GM13976 (cell line): ENCODE measurements at regions not wholly inside any gene's neighbourhood (a gene's known extent, or its start where the extent isn't known, plus 50 kb on each side); places are given as distances from the start of the nearest gene placed in this dataset.

Source experiments
- DNase-seq: peaks from one replicate; pipeline ENCODE4 v3.0.0; 2012; ENCODE audit warnings: low spot score
- CTCF ChIP-seq: IDR thresholded peaks from 2 replicates; pipeline ENCODE4 v1.5.1; 2012; ENCODE audit warnings: borderline replicate concordance, mild to moderate bottlenecking; ENCODE audit not compliant: insufficient read depth; ENCODE audit errors: extremely low read depth, missing control alignments, control extremely low read depth
- in situ Hi-C: fragments of 300-500 bp; cut with MboI; formaldehyde crosslinking; loops from one replicate; pipeline ENCODE4 v1.12.0; 2022; ENCODE audit warnings: low sequenced_read_pairs, mixed read lengths, inconsistent platforms; ENCODE audit not compliant: unreplicated experiment

- no peak for DNase-seq
- no peak for TF ChIP-seq CTCF
- in situ Hi-C loops = no loop called here
These were observed 1431.1 kb downstream of the CDH8 start for GRCh38 chr16:60605176-60605575.

GRCh38 chr16:60586493-60586892 lies 1449.7 kb downstream of the CDH8 start:
- no peak for DNase-seq
- TF ChIP-seq CTCF = no peak
- in situ Hi-C loops = no loop called here

DNA sequence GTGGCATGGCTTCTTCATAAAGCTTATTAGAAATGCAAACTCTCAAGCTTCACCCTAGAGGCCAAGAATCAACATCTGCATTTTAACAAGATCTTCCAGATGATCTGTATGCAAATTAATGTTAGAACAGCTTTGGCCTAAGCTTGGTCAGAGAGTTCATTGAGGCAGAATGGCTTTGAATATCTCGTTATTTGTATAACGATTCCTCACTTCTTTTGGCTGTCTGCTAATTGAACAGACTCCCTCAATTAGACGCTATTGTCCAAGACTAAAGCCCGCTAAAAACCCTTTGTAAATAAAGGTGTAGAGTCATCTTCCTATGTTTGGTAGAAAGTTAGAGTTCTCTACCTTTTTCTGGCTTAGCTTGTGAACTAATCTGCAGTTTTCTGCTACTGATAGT lies 1453.7 kb downstream of the CDH8 start:
- DNase-seq = no peak
- in situ Hi-C loops = no loop called here
- TF ChIP-seq CTCF = no peak

GRCh38 chr16:60566901-60567300 lies 1469.3 kb downstream of the CDH8 start:
- no peak for TF ChIP-seq CTCF
- in situ Hi-C loops = no loop called here
- no peak for DNase-seq

DNA sequence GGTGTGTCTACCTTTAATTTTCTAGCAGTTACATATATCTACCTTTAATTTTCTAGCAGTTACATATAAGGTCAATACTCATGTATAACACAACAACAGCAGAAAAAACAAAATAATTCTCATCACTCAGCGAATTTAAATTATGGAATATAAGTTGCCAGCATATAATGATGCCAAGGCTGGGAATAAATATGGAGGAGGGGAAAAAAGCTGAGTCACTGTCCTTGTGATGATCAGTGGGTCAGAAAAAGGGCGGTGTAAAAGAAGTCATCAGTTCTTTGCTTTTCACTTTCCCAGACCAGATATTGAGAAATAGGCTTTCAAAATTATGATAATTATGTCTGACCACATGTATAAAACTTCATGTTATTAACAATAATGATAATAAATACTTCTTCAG lies 1471.7 kb downstream of the CDH8 start:
- no peak for DNase-seq
- TF ChIP-seq CTCF = no peak
- in situ Hi-C loops = no loop called here

GRCh38 chr16:60563166-60563565 lies 1473.1 kb downstream of the CDH8 start:
- in situ Hi-C loops = no loop called here
- DNase-seq = no peak
- TF ChIP-seq CTCF = no peak

- no peak for DNase-seq
- no peak for TF ChIP-seq CTCF
- in situ Hi-C loops = no loop called here
These were observed 1477.3 kb downstream of the CDH8 start for GRCh38 chr16:60558936-60559335.
